Left ventricle myocardium inferior (tissue), 1 donor: ENCODE measurements at regions not wholly inside any gene's neighbourhood (a gene's known extent, or its start where the extent isn't known, plus 50 kb on each side); places are given as distances from the start of the nearest gene placed in this dataset. TPM values are rescaled to one million over a fixed set of nuclear protein-coding genes. Genes with fewer than 3 reads are reported as not detected.
A peak's percentile ranks its signal among the peaks of the same experiment; 100 is the strongest.

Experiments used
- DNase-seq: peaks from one replicate; pipeline ENCODE4 v3.0.0-alpha.2; 2020
- H3K27ac ChIP-seq: fragments of 200-600 bp; replicated peaks from 2 replicates; pipeline ENCODE4 v1.8.0; 2021
- H3K27me3 ChIP-seq: fragments of 200-600 bp; 2 replicates; pipeline ENCODE4 v1.8.0; 2021; ENCODE audit warnings: low read depth
- H3K36me3 ChIP-seq: fragments of 200-600 bp; 2 replicates; pipeline ENCODE4 v1.8.0; 2021
- H3K4me1 ChIP-seq: fragments of 200-600 bp; 2 replicates; pipeline ENCODE4 v1.8.0; 2021
- H3K4me3 ChIP-seq: fragments of 200-600 bp; 2 replicates; pipeline ENCODE4 v1.8.0; 2021; ENCODE audit warnings: mild to moderate bottlenecking, moderate library complexity
- H3K9me3 ChIP-seq: fragments of 200-600 bp; replicated peaks from 2 replicates; pipeline ENCODE4 v1.8.0; 2021
- intact Hi-C: fragments of 100-400 bp; cut with micrococcal nuclease; formaldehyde crosslinking; loops from one replicate; pipeline ENCODE4 v1.11.0; 2022
- microRNA-seq: library from miRNA; unstranded; fragments of <30 nt; microRNA quantifications from one replicate; pipeline ENCODE4 v1.2.0, GENCODE V29; 2020
- TF ChIP-seq, protein P1 (sequence below): fragments of 200-600 bp; IDR thresholded peaks from 2 replicates; pipeline ENCODE4 v1.8.0; 2021; ENCODE audit warnings: antibody characterized with exemption, mild to moderate bottlenecking, borderline replicate concordance
- donor health status: DM: no; HTN: yes; CAD: no; lungs with severe emphysema.

DNA sequence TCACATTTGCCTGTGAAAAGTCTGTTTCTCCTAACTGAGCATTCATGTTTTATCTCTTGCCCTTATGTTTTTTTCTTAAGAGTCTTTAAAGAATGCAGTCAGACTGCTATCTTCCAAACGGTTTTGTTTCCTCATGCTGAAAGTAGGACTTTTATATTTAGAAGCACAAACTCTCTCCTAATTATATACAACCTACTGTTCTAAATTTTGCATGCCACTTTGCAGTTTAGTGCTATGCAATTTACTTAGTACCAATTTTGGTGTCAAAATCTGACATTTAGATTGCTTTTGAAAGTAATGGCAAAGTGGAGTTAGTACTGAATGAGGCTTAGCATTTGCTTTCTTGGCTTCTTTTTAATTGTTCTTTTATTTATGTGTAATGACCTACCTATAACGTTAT, 55.1 kb upstream of the PCDH20 start:
- H3K27me3 ChIP-seq = no peaks in the 10 kb centered on the region
- intact Hi-C loops = no loop called here
- no peak for DNase-seq
- H3K27ac ChIP-seq = no peak overlapping the region
- no peaks in the 10 kb centered on the region for H3K36me3 ChIP-seq
- no peaks in the 10 kb centered on the region for H3K9me3 ChIP-seq
- no peak overlapping the region for H3K4me3 ChIP-seq
- TF ChIP-seq, protein P1, sequence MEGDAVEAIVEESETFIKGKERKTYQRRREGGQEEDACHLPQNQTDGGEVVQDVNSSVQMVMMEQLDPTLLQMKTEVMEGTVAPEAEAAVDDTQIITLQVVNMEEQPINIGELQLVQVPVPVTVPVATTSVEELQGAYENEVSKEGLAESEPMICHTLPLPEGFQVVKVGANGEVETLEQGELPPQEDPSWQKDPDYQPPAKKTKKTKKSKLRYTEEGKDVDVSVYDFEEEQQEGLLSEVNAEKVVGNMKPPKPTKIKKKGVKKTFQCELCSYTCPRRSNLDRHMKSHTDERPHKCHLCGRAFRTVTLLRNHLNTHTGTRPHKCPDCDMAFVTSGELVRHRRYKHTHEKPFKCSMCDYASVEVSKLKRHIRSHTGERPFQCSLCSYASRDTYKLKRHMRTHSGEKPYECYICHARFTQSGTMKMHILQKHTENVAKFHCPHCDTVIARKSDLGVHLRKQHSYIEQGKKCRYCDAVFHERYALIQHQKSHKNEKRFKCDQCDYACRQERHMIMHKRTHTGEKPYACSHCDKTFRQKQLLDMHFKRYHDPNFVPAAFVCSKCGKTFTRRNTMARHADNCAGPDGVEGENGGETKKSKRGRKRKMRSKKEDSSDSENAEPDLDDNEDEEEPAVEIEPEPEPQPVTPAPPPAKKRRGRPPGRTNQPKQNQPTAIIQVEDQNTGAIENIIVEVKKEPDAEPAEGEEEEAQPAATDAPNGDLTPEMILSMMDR = no peak
- no peaks in the 10 kb centered on the region for H3K4me1 ChIP-seq

DNA sequence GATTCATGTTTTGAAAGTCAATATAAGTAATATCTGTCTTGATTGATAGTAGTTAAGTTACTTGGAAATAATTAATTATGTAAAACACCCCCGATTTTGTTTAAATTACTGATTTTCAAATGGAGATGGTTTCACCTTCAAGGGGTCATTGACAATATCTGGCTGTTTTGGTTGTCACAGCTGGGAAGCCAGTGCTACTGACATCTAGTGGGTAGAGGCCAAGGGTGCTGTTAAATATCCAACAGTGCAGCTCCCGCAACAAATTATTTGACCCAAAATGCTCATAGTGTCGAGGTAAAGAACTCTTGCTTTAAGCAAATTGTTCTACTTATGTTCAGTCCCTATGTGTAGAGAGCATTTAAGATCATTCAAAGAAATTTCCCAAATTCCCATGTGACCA, 50.6 kb upstream of the PCDH20 start:
- no peaks in the 10 kb centered on the region for H3K4me1 ChIP-seq
- TF ChIP-seq, protein P1 = peak; percentile 36
- no peak overlapping the region for H3K4me3 ChIP-seq
- no peak for DNase-seq
- H3K27me3 ChIP-seq = no peaks in the 10 kb centered on the region
- no peaks in the 10 kb centered on the region for H3K9me3 ChIP-seq
- intact Hi-C loops = no loop called here
- no peak overlapping the region for H3K27ac ChIP-seq
- H3K36me3 ChIP-seq = no peaks in the 10 kb centered on the region

Small RNA genes lying in the stretch of these regions (microRNA-seq; reads per million reads assigned to microRNA genes)
- gene MIR4704 (1.9 reads per million), gene MIR548X2 (not detected)
